ENCODE measurements at regions not wholly inside any gene's neighbourhood (a gene's known extent, or its start where the extent isn't known, plus 50 kb on each side); places are given as distances from the start of the nearest gene placed in this dataset.

DNA sequence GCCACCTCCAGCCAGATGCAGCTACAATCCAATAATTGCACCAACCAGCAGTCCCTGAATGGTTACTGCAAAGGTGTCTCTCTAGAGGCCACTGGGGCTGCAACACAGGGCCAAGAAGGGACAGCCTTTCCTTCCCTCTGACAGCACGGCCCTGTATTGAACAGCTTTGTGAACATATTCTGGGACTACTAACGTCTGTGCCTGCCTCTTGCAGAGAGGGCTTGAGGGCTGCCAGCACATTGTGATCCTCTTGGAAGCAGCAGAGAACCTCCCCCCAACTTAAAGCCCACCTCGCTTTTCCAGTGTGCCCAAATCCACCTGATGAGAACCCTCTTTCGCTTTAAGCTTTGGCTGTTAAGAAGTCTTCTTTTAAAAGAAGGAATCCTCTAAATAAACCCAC, 415.9 kb downstream of the RPS24 start:
- no peaks in the 10 kb centered on the region; the same call in 1 of the 2 replicates for H3K9me3 ChIP-seq (ENCODE audit: low read length)
- ChIA-PET CTCF (ENCODE audit: unreplicated experiment) (no interaction called here), POLR2A (interaction anchor here (0.6 kb wide), 2 partner anchors 18 to 278 kb away, joined by 3 to 5 read pairs; no protein-coding TSS in a partner anchor)
- no peak overlapping the region for H3K27ac ChIP-seq (ENCODE audit: low read depth, low read length, poor library complexity, severe bottlenecking)
- no peak for DNase-seq (ENCODE audit: low spot score)
- peak overlapping the region; percentile 95 for H2AFZ ChIP-seq (ENCODE audit: low read length)
- intact Hi-C loops (cut with micrococcal nuclease; ENCODE audit: unreplicated experiment): no loop called here
- TF ChIP-seq, protein P1, sequence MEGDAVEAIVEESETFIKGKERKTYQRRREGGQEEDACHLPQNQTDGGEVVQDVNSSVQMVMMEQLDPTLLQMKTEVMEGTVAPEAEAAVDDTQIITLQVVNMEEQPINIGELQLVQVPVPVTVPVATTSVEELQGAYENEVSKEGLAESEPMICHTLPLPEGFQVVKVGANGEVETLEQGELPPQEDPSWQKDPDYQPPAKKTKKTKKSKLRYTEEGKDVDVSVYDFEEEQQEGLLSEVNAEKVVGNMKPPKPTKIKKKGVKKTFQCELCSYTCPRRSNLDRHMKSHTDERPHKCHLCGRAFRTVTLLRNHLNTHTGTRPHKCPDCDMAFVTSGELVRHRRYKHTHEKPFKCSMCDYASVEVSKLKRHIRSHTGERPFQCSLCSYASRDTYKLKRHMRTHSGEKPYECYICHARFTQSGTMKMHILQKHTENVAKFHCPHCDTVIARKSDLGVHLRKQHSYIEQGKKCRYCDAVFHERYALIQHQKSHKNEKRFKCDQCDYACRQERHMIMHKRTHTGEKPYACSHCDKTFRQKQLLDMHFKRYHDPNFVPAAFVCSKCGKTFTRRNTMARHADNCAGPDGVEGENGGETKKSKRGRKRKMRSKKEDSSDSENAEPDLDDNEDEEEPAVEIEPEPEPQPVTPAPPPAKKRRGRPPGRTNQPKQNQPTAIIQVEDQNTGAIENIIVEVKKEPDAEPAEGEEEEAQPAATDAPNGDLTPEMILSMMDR (conservative IDR thresholded peaks at IDR 0.05; ENCODE audit: low read length): no peak
- no peak for TF ChIP-seq EZH2phosphoT487 (IDR thresholded peaks at IDR 0.05; ENCODE audit: borderline replicate concordance, low read depth, low read length)
- no peaks in the 10 kb centered on the region for H3K9me2 ChIP-seq (ENCODE audit: insufficient read depth, low read length)
- no TSS peak for BruUV-seq (replicated peaks)
- H3K4me3 ChIP-seq (ENCODE audit: low read depth, low read length, poor library complexity, severe bottlenecking): no peak overlapping the region
- no peak overlapping the region for H3K4me2 ChIP-seq (ENCODE audit: low read length)
- no peaks in the 10 kb centered on the region for H3K4me1 ChIP-seq (ENCODE audit: insufficient read depth, low read length, poor library complexity, severe bottlenecking)
- H4K20me1 ChIP-seq (ENCODE audit: insufficient read depth, low read length): no peaks in the 10 kb centered on the region
- no peaks in the 10 kb centered on the region for H3K36me3 ChIP-seq (ENCODE audit: insufficient read depth, low read length)
- no peaks in the 10 kb centered on the region for H3K79me2 ChIP-seq (ENCODE audit: insufficient read depth, low read depth, low read length)

DNA sequence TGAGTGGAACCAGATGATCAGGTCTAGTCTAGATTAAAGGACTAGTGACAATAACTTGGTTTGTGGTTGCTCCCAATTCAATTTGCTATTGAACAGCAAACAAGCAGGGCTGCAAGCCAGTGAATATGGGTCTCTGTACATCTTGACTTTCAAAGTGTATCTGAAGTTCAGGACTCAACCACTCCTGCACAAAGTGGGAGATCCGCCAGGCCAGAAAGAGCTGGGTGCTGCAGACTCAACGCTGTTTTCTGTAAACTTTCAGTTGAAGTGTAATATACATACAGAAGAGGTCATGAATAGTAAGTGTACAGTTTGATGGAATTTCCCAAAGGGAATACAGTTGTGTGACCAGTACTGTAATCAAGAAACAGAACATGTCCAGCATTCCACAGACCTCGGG, 416.6 kb downstream of the RPS24 start:
- BruUV-seq (replicated peaks): no TSS peak
- Histone ChIP-seq H3K4me3 (ENCODE audit: low read depth, low read length, poor library complexity, severe bottlenecking) (no peak overlapping the region), H2AFZ (ENCODE audit: low read length) (no peak overlapping the region), H3K36me3 (ENCODE audit: insufficient read depth, low read length) (no peaks in the 10 kb centered on the region), H3K9me2 (ENCODE audit: insufficient read depth, low read length) (no peaks in the 10 kb centered on the region), H3K4me1 (ENCODE audit: insufficient read depth, low read length, poor library complexity, severe bottlenecking) (no peaks in the 10 kb centered on the region), H3K27ac (ENCODE audit: low read depth, low read length, poor library complexity, severe bottlenecking) (no peak overlapping the region), H3K9me3 (ENCODE audit: low read length) (no peaks in the 10 kb centered on the region; the same call in 1 of the 2 replicates), H3K79me2 (ENCODE audit: insufficient read depth, low read depth, low read length) (no peaks in the 10 kb centered on the region), H4K20me1 (ENCODE audit: insufficient read depth, low read length) (no peaks in the 10 kb centered on the region), H3K4me2 (ENCODE audit: low read length) (no peak overlapping the region)
- ChIA-PET POLR2A (interaction anchor here (0.6 kb wide), 1 partner anchor 19 kb away, joined by 3 read pairs; no protein-coding TSS in a partner anchor), CTCF (ENCODE audit: unreplicated experiment) (no interaction called here)
- TF ChIP-seq EZH2phosphoT487 (IDR thresholded peaks at IDR 0.05; ENCODE audit: borderline replicate concordance, low read depth, low read length): no peak
- TF ChIP-seq, protein P1 (conservative IDR thresholded peaks at IDR 0.05; ENCODE audit: low read length): no peak
- no peak for DNase-seq (ENCODE audit: low spot score)
- intact Hi-C loops (cut with micrococcal nuclease; ENCODE audit: unreplicated experiment): no loop called here

DNA sequence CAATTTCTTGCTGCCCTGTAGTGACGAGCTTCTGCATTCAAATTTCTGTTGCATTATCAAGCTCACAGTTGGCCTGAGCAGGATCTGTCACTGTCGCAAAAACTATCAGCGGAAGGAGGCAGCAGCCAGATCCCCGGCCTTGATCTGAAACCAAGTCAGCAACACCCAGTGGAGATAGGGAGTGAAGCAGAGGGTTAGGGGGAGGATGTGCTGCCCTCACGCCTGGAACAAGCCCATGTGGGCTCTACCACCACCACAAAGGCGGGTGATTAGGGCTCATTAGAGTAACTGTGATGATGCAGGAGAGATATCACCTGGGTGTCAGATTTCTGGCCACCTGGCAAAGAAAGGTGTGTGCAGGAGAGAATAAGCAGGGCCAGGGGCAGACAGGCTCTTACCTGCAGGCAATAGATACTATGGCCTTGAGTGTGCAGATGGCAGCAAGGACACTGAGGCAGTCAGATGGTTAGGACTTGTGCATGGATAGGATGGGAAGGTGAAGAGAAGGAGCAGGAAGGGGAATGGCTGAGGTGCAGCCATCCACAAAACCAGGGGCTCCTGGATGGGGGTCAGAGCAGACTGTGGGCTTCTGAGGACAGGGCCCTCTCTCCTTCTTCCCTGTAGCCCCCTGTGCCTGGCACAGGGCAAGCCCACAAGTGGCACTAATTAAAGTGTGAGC, 417.3 kb downstream of the RPS24 start:
- Histone ChIP-seq H3K9me3 (ENCODE audit: low read length) (no peaks in the 10 kb centered on the region; the same call in 1 of the 2 replicates), H3K9me2 (ENCODE audit: insufficient read depth, low read length) (no peaks in the 10 kb centered on the region), H3K4me3 (ENCODE audit: low read depth, low read length, poor library complexity, severe bottlenecking) (no peak overlapping the region), H3K36me3 (ENCODE audit: insufficient read depth, low read length) (no peaks in the 10 kb centered on the region), H3K4me1 (ENCODE audit: insufficient read depth, low read length, poor library complexity, severe bottlenecking) (no peaks in the 10 kb centered on the region), H3K79me2 (ENCODE audit: insufficient read depth, low read depth, low read length) (no peaks in the 10 kb centered on the region), H3K4me2 (ENCODE audit: low read length) (no peak overlapping the region), H3K27ac (ENCODE audit: low read depth, low read length, poor library complexity, severe bottlenecking) (no peak overlapping the region), H2AFZ (ENCODE audit: low read length) (no peak overlapping the region), H4K20me1 (ENCODE audit: insufficient read depth, low read length) (no peaks in the 10 kb centered on the region)
- no TSS peak for BruUV-seq (replicated peaks)
- intact Hi-C loops (cut with micrococcal nuclease; ENCODE audit: unreplicated experiment): no loop called here
- ChIA-PET POLR2A (no interaction called here), CTCF (ENCODE audit: unreplicated experiment) (no interaction called here)
- TF ChIP-seq, protein P1 (conservative IDR thresholded peaks at IDR 0.05; ENCODE audit: low read length): no peak
- no peak for TF ChIP-seq EZH2phosphoT487 (IDR thresholded peaks at IDR 0.05; ENCODE audit: borderline replicate concordance, low read depth, low read length)
- DNase-seq (ENCODE audit: low spot score): no peak

Measured in OCI-LY7 (cell line).